Activated CD4-positive, alpha-beta T cell treated with anti-CD3 and anti-CD28 coated beads, Interleukin-2, amount 10 ng/mL, durations not matched to agents 7 days and 5 days (primary cell): ENCODE measurements at regions not wholly inside any gene's neighbourhood (a gene's known extent, or its start where the extent isn't known, plus 50 kb on each side); places are given as distances from the start of the nearest gene placed in this dataset.

ENCODE experiments used
- CTCF ChIA-PET: fragments of 350-600 bp; sonication (Branson Sonifier 250); formaldehyde crosslinking; loops from one replicate; lab custom pipeline; 2021; ENCODE audit warnings: antibody characterized with exemption; lab: Charles Lee
- POLR2A ChIA-PET: fragments of 350-600 bp; sonication (Branson Sonifier 250); formaldehyde crosslinking; loops from one replicate; lab custom pipeline; 2021; ENCODE audit warnings: antibody characterized with exemption; lab: Charles Lee
- DNase-seq: peaks from one replicate; pipeline ENCODE4 v3.0.0-alpha.2; 2020
- H3K27ac Mint-ChIP-seq: one replicate; pipeline ENCODE4 v1.8.0; 2021; ENCODE audit warnings: mild to moderate bottlenecking, moderate library complexity, mixed read lengths
- H3K27me3 Mint-ChIP-seq: one replicate; pipeline ENCODE4 v1.8.0; 2021; ENCODE audit warnings: mixed read lengths
- H3K36me3 Mint-ChIP-seq: one replicate; pipeline ENCODE4 v1.8.0; 2021; ENCODE audit warnings: low read depth, mixed read lengths
- H3K4me1 Mint-ChIP-seq: one replicate; pipeline ENCODE4 v1.8.0; 2021; ENCODE audit warnings: mixed read lengths
- H3K4me3 Mint-ChIP-seq: one replicate; pipeline ENCODE4 v1.8.0; 2021; ENCODE audit warnings: mild to moderate bottlenecking, moderate library complexity, mixed read lengths
- H3K9me3 Mint-ChIP-seq: one replicate; pipeline ENCODE4 v1.8.0; 2021; ENCODE audit warnings: mixed read lengths

DNA sequence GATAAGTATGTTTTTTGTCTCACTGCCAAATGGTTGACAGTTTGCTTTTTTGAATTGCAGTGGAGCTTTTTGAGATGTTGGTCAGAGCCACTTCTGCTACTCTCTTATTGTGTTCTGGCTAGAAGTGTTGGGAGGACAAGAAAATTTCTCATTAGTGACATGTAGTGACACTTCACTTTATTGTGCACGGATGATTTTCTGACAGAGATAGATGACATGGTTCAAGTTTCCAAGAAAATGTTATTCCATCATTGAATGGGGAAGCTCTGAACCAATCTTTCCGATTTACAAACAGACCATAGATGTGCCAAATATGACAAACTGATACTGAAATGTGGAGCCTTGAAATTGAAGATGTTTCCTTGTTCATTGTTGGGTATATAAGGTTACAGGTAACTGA is 558.9 kb upstream of the WWC1 start:
- H3K4me3 Mint-ChIP-seq: no peak overlapping the region
- CTCF ChIA-PET: no interaction called here

DNA sequence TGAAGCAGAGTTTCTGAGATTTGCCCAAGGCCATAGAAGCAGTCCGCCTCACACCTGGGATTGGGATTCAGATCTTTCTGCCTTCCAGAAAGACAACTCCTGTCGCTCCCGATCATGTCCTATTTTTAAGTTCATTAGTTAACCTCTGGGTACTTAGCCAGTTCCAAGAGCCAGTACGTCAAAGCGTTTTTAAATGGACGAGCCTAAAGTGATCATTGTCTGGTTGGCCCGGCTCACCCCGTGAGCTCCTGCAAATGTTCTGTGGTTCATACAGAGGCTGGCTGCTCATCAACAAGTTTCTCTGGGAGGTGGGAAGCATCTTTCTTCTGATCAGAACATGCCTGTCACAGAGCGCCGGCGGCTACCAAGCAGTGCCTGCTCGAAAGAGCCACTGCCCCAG is 554.5 kb upstream of the WWC1 start:
- Mint-ChIP-seq H3K27ac (no peak overlapping the region), H3K9me3 (no peaks in the 10 kb centered on the region), H3K27me3 (no peaks in the 10 kb centered on the region), H3K4me3 (no peak overlapping the region), H3K4me1 (no peaks in the 10 kb centered on the region), H3K36me3 (no peaks in the 10 kb centered on the region)
- POLR2A ChIA-PET: no interaction called here
- CTCF ChIA-PET: no interaction called here
- DNase-seq: no peak

More for the DNA sequence above, 558.9 kb upstream of the WWC1 start:
- no peak for DNase-seq
- H3K9me3 Mint-ChIP-seq: no peaks in the 10 kb centered on the region
- H3K4me1 Mint-ChIP-seq: no peaks in the 10 kb centered on the region
- H3K27me3 Mint-ChIP-seq: no peaks in the 10 kb centered on the region
- no peak overlapping the region for H3K27ac Mint-ChIP-seq
- H3K36me3 Mint-ChIP-seq: no peaks in the 10 kb centered on the region
- POLR2A ChIA-PET: no interaction called here

DNA sequence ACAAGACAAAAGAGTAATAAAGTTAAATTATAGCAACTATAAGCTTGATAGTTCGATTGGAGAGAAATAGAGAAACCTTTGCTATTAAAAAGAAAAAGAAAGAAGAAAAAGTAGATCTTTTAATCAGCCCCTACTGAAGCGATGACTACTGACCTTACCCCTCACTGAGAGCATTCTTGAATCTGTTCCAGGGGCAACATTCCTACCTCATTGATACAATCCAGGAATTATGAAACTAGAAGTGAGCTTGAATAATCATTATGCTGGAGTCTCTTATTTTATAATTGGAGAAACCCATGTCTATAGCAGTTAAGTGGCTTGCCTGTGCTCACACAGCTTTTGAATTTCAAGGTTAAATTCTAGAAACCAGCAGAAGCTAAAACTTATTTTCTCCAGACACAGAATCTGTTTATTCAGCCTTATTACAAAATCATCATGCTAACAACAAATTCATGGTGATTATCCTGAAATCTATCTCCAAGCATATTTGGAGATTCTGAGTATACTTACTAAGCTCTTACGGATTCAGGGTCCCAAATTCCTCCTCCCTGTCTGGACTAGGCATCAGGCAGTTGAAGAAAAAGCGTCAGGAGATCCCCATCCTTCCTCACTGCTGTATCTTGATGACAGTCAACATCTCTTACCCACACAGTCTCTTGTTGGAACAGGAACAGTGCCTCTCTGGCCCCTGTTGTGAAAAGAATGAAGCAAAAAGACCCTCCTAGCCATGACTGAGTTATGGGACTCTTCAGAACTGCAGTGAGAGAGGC is 547.6 kb upstream of the WWC1 start:
- Mint-ChIP-seq H3K4me3 (no peak overlapping the region), H3K36me3 (no peaks in the 10 kb centered on the region), H3K9me3 (no peaks in the 10 kb centered on the region), H3K27me3 (no peaks in the 10 kb centered on the region), H3K27ac (no peak overlapping the region), H3K4me1 (no peaks in the 10 kb centered on the region)
- DNase-seq: no peak
- ChIA-PET CTCF (no interaction called here), POLR2A (no interaction called here)

DNA sequence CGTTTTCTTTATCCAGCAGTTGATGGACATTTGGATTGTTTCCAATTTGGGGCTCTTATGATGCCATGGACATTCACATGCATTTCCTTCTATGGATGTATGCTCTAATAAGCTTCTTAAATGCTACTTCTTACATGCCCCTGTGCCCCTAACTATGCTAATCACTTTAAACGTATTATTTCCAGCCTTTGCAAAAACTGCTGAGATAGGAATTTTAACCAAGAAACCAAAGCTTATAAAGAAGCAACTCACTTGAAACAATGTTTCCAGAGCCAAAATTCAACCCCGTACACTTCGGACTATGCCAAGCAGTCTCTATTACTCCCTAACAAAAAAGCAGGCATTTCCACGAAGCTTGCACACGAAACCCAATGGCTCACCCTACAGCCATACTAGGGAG is 545.6 kb upstream of the WWC1 start:
- CTCF ChIA-PET: no interaction called here

DNA sequence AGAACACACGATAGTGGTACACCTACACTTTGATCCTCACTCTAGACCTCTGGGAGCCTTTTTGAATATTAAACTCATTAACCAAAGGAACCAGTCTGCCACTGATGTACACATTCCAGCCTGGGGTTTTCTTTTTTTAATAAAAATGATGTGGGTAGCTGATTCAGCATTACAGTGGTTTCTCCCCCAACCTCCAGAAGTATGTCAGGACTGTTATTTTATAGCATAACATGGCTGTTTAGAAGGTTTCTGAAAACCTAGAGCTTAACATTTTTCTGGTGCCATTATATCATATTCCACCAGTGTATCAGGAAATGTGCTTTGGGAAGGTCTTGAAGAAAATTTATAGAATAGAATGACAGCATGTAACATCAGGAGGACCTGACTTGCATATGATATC is 540.9 kb upstream of the WWC1 start:
- H3K27me3 Mint-ChIP-seq: no peaks in the 10 kb centered on the region
- ChIA-PET CTCF (no interaction called here), POLR2A (no interaction called here)
- no peaks in the 10 kb centered on the region for H3K4me1 Mint-ChIP-seq
- H3K4me3 Mint-ChIP-seq: no peak overlapping the region
- DNase-seq: no peak
- H3K9me3 Mint-ChIP-seq: no peaks in the 10 kb centered on the region
- no peak overlapping the region for H3K27ac Mint-ChIP-seq
- no peaks in the 10 kb centered on the region for H3K36me3 Mint-ChIP-seq

More for the DNA sequence above, 545.6 kb upstream of the WWC1 start:
- Mint-ChIP-seq H3K27ac (no peak overlapping the region), H3K36me3 (no peaks in the 10 kb centered on the region), H3K9me3 (no peaks in the 10 kb centered on the region), H3K27me3 (no peaks in the 10 kb centered on the region), H3K4me1 (no peaks in the 10 kb centered on the region), H3K4me3 (no peak overlapping the region)
- no peak for DNase-seq
- POLR2A ChIA-PET: no interaction called here

DNA sequence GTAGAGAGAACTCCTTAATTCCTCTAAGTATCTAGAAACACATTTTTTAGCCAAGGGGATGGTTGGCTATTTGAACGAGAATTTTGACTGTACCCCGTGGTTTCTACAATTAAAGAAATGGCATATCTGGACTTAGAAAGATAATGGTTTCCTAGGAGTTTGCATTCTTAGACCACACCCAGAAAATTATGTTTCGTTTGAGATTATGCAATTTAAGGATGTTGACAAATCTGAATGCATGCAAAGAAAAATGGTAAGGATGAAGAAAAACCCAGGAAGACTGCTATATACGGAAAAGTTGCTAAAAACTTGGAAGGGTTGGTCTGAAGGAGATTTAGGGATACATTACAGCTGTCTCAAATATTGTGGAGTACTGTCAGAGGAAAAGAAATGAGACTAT is 538.5 kb upstream of the WWC1 start:
- Mint-ChIP-seq H3K9me3 (no peaks in the 10 kb centered on the region), H3K27me3 (no peaks in the 10 kb centered on the region), H3K4me1 (no peaks in the 10 kb centered on the region), H3K27ac (no peak overlapping the region), H3K36me3 (no peaks in the 10 kb centered on the region), H3K4me3 (no peak overlapping the region)
- ChIA-PET POLR2A (interaction anchor here (0.6 kb wide), 1 partner anchor 10 kb away, joined by 3 read pairs; no protein-coding TSS in a partner anchor), CTCF (no interaction called here)
- no peak for DNase-seq

DNA sequence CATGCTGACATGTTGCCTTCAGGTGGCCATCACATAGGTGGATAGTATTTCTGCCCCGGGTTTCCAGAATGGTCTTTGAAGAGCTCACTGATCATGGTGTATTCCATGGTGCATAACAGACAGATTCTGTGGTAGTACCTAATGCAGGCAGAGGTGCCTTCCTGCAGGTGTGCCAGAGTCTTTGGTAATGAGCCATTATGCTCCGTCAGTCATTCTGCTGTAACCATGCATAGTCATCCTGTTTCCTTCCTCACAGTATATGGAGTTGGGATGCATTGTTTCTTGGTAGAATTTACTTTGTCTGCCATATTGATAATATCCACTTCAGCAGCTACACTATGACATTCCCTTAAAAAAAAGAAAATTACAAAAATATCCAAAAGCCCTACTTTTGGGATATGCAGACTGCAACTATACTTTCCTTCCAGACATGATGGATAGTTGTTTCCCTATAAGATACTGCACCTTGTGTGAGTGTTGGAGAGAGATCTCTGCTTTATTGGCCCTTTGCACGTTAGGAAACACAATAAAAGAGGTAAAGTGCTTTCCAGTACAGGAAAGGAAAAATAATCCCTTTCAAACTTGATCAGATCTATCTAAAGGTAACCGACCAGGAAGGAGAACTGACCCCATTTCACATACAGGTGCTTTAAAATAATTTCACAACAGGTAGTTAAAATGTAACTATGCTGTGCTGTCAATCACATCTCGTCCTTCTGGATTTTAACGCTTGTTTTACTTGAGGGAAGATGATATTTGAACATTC is 537.5 kb upstream of the WWC1 start:
- POLR2A ChIA-PET: no interaction called here
- H3K4me1 Mint-ChIP-seq: no peaks in the 10 kb centered on the region
- no peak for DNase-seq
- CTCF ChIA-PET: no interaction called here
- no peak overlapping the region for H3K4me3 Mint-ChIP-seq
- no peaks in the 10 kb centered on the region for H3K27me3 Mint-ChIP-seq
- no peaks in the 10 kb centered on the region for H3K9me3 Mint-ChIP-seq
- H3K27ac Mint-ChIP-seq: no peak overlapping the region
- H3K36me3 Mint-ChIP-seq: no peaks in the 10 kb centered on the region

DNA sequence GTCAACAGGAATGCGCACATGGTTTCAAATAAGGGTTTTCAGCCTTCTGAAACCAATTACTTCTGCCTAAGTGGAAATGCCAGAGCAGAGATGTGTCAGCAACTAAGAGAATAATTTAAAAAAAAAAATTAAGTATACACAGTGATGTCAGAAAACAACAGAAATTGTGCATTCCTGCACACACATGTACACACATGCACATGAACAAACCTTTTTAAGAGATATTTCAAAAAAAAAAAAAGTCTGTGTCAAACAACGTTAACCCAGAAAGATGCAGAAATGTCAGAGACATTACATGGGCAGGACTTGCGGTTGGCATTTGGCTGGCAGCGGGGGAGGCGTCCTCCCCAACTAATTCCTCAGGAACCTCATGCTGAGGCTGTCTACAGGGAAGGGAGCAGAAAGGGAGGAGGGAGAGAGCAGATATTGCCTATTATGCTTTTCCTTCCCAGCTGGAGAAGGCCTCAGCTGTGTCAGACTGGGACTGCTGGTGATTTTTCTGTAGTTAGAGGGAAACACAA is 536.9 kb upstream of the WWC1 start:
- Mint-ChIP-seq H3K27ac (no peak overlapping the region), H3K4me3 (no peak overlapping the region), H3K4me1 (no peaks in the 10 kb centered on the region), H3K27me3 (no peaks in the 10 kb centered on the region), H3K36me3 (no peaks in the 10 kb centered on the region), H3K9me3 (no peaks in the 10 kb centered on the region)
- POLR2A ChIA-PET: no interaction called here
- CTCF ChIA-PET: no interaction called here
- DNase-seq: no peak

DNA sequence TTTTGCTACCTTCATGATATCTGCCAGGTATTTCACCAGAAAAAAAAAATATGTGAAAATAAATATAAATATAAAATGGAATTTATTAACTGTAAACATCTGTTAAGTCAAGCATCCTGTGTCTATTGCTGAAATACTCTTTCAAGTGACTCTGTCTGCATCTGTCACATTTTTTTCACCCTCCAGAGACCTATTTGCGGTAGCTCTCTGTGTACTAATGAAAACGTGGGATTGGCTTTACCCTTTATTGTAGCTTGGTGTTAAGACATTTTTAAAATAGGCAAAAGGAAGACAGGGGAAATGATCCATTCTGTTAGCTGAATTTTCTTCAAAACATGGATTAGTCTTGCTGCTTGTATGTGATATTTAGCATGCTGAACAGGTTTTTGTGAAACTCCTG is 536.0 kb upstream of the WWC1 start:
- H3K36me3 Mint-ChIP-seq: no peaks in the 10 kb centered on the region
- POLR2A ChIA-PET: interaction anchor here (0.5 kb wide), 1 partner anchor 819 kb away, joined by 3 read pairs; no protein-coding TSS in a partner anchor
- no peaks in the 10 kb centered on the region for H3K27me3 Mint-ChIP-seq
- no peak overlapping the region for H3K27ac Mint-ChIP-seq
- no peaks in the 10 kb centered on the region for H3K4me1 Mint-ChIP-seq
- DNase-seq: no peak
- H3K9me3 Mint-ChIP-seq: no peaks in the 10 kb centered on the region
- H3K4me3 Mint-ChIP-seq: no peak overlapping the region
- CTCF ChIA-PET: no interaction called here

DNA sequence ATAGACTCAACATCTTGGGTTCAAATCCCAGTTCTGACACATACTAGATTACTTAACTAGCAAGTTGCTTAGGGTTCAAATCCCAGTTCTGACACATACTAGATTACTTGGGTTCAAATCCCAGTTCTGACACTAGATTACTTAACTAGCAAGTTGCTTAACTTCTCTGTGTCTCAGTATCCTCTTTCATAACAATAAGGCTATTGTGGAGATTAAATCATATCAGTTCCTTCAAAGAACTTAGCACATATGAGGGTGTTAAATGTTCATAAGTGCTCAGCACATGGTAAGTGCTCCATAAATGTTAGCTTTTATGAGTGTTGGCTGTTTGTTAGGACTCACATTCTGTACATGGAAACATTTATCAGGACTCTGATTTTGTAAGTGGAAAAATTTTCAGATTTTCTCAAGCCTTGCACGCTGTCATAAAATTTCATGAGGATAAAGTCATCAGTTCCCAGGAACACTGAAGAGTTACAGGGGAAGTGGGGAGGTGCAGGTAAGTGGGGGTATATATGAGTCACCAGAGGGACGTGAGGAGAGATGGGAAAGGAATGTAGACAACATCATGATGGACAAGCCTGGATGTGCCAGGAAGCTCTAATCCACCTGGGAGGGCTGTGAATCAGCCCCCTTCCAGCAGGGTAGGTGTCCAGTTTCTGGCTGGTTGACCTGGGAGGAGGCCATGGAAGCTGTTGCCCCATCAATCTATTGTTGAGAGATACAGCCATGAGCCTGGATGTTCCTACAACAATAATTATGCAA is 532.2 kb upstream of the WWC1 start:
- no peaks in the 10 kb centered on the region for H3K4me1 Mint-ChIP-seq

DNA sequence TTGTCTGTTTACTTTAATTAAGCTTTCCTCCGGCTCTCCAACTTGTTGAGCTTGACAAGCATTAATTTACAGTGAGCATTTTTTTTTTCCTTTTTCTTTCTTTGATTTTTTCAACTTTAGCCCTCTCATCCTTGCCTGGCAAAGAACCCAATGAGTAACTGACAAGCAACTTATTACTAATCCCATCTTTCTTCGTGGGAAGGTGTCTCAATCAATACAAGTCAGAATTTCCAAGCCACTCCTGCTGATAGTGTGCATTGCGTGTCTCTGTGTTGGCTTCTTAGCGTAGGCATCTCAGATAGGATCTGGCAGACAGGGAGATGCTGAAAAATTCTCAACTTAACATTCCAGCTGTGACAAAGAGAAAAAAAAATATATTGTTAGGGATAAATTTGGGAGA is 527.7 kb upstream of the WWC1 start:
- Mint-ChIP-seq H3K27me3 (no peaks in the 10 kb centered on the region), H3K27ac (no peak overlapping the region), H3K36me3 (no peaks in the 10 kb centered on the region), H3K9me3 (no peaks in the 10 kb centered on the region), H3K4me1 (no peaks in the 10 kb centered on the region), H3K4me3 (no peak overlapping the region)
- ChIA-PET CTCF (no interaction called here), POLR2A (interaction anchor here (0.6 kb wide), 1 partner anchor 11 kb away, joined by 3 read pairs; no protein-coding TSS in a partner anchor)
- DNase-seq: no peak

More for the DNA sequence above, 532.2 kb upstream of the WWC1 start:
- ChIA-PET CTCF (no interaction called here), POLR2A (no interaction called here)
- no peak overlapping the region for H3K27ac Mint-ChIP-seq
- no peaks in the 10 kb centered on the region for H3K9me3 Mint-ChIP-seq
- H3K27me3 Mint-ChIP-seq: no peaks in the 10 kb centered on the region
- H3K36me3 Mint-ChIP-seq: no peaks in the 10 kb centered on the region
- no peak overlapping the region for H3K4me3 Mint-ChIP-seq
- DNase-seq: no peak

DNA sequence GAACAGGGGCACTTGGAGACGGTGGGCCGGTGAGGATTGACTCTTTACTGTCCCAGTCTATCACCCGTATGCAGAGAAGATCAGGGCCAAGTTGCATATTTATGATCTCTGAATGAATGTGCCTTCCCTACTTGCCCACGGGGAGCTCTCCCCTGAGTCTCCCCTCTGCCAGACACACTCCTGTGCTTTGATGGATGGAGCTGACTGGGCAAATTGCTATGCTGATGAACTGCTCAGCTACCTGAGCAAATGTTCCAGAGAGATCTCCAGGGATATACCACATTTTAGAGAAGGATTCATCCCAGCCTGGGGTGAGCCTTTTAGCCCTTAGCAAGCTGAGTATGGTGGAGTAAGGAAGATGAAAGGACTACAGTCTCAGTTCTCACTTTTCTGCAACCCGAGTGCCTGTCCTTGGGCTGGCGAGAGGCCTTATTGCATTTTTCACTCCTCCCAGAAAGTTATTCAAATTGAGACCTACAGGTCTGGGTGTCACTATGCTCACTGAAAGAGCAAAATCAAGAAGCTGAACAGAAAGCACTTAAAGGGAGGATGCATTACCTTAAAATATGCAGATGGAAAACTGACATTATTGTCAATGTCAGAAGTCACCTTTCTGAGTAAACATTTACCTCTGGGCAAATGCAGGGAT is 526.7 kb upstream of the WWC1 start:
- Mint-ChIP-seq H3K27ac (no peak overlapping the region), H3K4me1 (no peaks in the 10 kb centered on the region), H3K27me3 (no peaks in the 10 kb centered on the region), H3K9me3 (no peaks in the 10 kb centered on the region), H3K4me3 (no peak overlapping the region), H3K36me3 (no peaks in the 10 kb centered on the region)
- POLR2A ChIA-PET: no interaction called here
- CTCF ChIA-PET: no interaction called here
- no peak for DNase-seq
